ENCODE measurements at regions not wholly inside any gene's neighbourhood (a gene's known extent, or its start where the extent isn't known, plus 50 kb on each side); places are given as distances from the start of the nearest gene placed in this dataset.

GRCh38 chr18:62629031-62629430 is 86.3 kb upstream of the PHLPP1 start:
- no peak overlapping the region for H3K4me3 ChIP-seq (ENCODE audit: insufficient read depth, low read length, poor library complexity, severe bottlenecking)
- no peaks in the 10 kb centered on the region for H3K27me3 ChIP-seq (ENCODE audit: low read length)
- no peaks in the 10 kb centered on the region for H4K20me1 ChIP-seq (ENCODE audit: low read depth, low read length)
- no peaks in the 10 kb centered on the region for H3K36me3 ChIP-seq (ENCODE audit: low read length)
- no peak overlapping the region for H2AFZ ChIP-seq (ENCODE audit: low read depth, low read length, severe bottlenecking)
- H3K9me3 ChIP-seq (ENCODE audit: insufficient read depth, low read length) = no peaks in the 10 kb centered on the region
- H3K9me2 ChIP-seq (replicated peaks; ENCODE audit: insufficient read depth, low read length) = no peaks in the 10 kb centered on the region
- H3F3A ChIP-seq (ENCODE audit: insufficient read depth) = no peaks in the 10 kb centered on the region
- no peak overlapping the region for H3K9ac ChIP-seq (ENCODE audit: low read length)
- no peak for TF ChIP-seq EZH2phosphoT487 (conservative IDR thresholded peaks at IDR 0.05; ENCODE audit: low read length)
- no peak for TF ChIP-seq CTCF (IDR thresholded peaks at IDR 0.05; ENCODE audit: insufficient read depth, low read length, poor library complexity, severe bottlenecking)
- H3K27ac ChIP-seq (ENCODE audit: low read depth, low read length) = no peak overlapping the region
- no peaks in the 10 kb centered on the region for H3K79me2 ChIP-seq (ENCODE audit: insufficient read depth, low read length)
- no peak overlapping the region for H3K4me2 ChIP-seq (ENCODE audit: low read depth, low read length, poor library complexity, severe bottlenecking)

- Histone ChIP-seq H3K4me2 (ENCODE audit: low read depth, low read length, poor library complexity, severe bottlenecking) (no peak overlapping the region), H3K27ac (ENCODE audit: low read depth, low read length) (no peak overlapping the region), H3F3A (ENCODE audit: insufficient read depth) (no peaks in the 10 kb centered on the region), H4K20me1 (ENCODE audit: low read depth, low read length) (no peaks in the 10 kb centered on the region), H3K9ac (ENCODE audit: low read length) (no peak overlapping the region), H3K9me2 (replicated peaks; ENCODE audit: insufficient read depth, low read length) (no peaks in the 10 kb centered on the region), H3K4me3 (ENCODE audit: insufficient read depth, low read length, poor library complexity, severe bottlenecking) (no peak overlapping the region), H2AFZ (ENCODE audit: low read depth, low read length, severe bottlenecking) (no peak overlapping the region), H3K36me3 (ENCODE audit: low read length) (no peaks in the 10 kb centered on the region), H3K79me2 (ENCODE audit: insufficient read depth, low read length) (no peaks in the 10 kb centered on the region), H3K27me3 (ENCODE audit: low read length) (no peaks in the 10 kb centered on the region), H3K9me3 (ENCODE audit: insufficient read depth, low read length) (no peaks in the 10 kb centered on the region)
- no peak for TF ChIP-seq EZH2phosphoT487 (conservative IDR thresholded peaks at IDR 0.05; ENCODE audit: low read length)
- TF ChIP-seq CTCF (IDR thresholded peaks at IDR 0.05; ENCODE audit: insufficient read depth, low read length, poor library complexity, severe bottlenecking) = no peak
Measured at GRCh38 chr18:62631173-62631572, 84.2 kb upstream of the PHLPP1 start.

- no peaks in the 10 kb centered on the region for H3F3A ChIP-seq (ENCODE audit: insufficient read depth)
- no peak overlapping the region for H2AFZ ChIP-seq (ENCODE audit: low read depth, low read length, severe bottlenecking)
- H3K4me3 ChIP-seq (ENCODE audit: insufficient read depth, low read length, poor library complexity, severe bottlenecking) = no peak overlapping the region
- TF ChIP-seq CTCF (IDR thresholded peaks at IDR 0.05; ENCODE audit: insufficient read depth, low read length, poor library complexity, severe bottlenecking) (no peak), EZH2phosphoT487 (conservative IDR thresholded peaks at IDR 0.05; ENCODE audit: low read length) (no peak)
- H3K9me3 ChIP-seq (ENCODE audit: insufficient read depth, low read length) = no peaks in the 10 kb centered on the region
- no peaks in the 10 kb centered on the region for H3K27me3 ChIP-seq (ENCODE audit: low read length)
- no peaks in the 10 kb centered on the region for H3K79me2 ChIP-seq (ENCODE audit: insufficient read depth, low read length)
- H4K20me1 ChIP-seq (ENCODE audit: low read depth, low read length) = no peaks in the 10 kb centered on the region
- no peak overlapping the region for H3K27ac ChIP-seq (ENCODE audit: low read depth, low read length)
- no peaks in the 10 kb centered on the region for H3K36me3 ChIP-seq (ENCODE audit: low read length)
- H3K9me2 ChIP-seq (replicated peaks; ENCODE audit: insufficient read depth, low read length) = no peaks in the 10 kb centered on the region
- no peak overlapping the region for H3K9ac ChIP-seq (ENCODE audit: low read length)
- H3K4me2 ChIP-seq (ENCODE audit: low read depth, low read length, poor library complexity, severe bottlenecking) = no peak overlapping the region
Measured at GRCh38 chr18:62632788-62633455, 82.4 kb upstream of the PHLPP1 start.

All from SU-DHL-6 (cell line).